ENCODE measurements at regions not wholly inside any gene's neighbourhood (a gene's known extent, or its start where the extent isn't known, plus 50 kb on each side); places are given as distances from the start of the nearest gene placed in this dataset.
"Not testable (repeated sequence)": the region's sequence is repeated elsewhere in the genome, so short reads cannot be mapped to it uniquely, and the experiment has no call there.

DNA sequence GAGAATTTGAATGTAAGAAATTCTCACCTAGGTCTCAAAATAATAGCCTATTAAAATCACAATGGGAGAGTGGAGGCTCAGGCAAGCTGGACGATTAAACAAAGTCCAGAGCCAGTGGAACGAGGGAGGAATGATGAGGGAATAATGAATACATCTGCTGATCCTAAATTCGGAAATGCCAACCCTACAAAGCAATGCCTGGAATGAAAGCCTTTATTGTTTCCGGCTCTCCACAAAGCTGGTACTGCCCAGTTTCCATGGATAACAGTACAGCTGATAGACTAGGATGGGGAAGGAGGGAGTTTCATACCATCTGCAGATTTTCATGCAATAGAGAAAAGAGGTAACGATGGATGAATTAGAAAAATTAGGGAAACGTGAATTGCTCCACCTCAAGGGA lies 356.1 kb downstream of the CBLN4 start:
- no peak for DNase-seq (ENCODE audit: low read depth)

GRCh38 chr20:55646851-55647250 lies 358.5 kb downstream of the CBLN4 start:
- no peak overlapping the region for H3K4me3 ChIP-seq (ENCODE audit: low read depth, low read length)
- TF ChIP-seq POLR2A (IDR thresholded peaks at IDR 0.05; ENCODE audit: extremely low read depth, insufficient read length) (no peak), MYC (IDR thresholded peaks at IDR 0.05; ENCODE audit: low read depth, low read length) (no peak), CTCF (IDR thresholded peaks at IDR 0.05; ENCODE audit: low read depth, low read length) (no peak)
- TF ChIP-seq, protein P1, sequence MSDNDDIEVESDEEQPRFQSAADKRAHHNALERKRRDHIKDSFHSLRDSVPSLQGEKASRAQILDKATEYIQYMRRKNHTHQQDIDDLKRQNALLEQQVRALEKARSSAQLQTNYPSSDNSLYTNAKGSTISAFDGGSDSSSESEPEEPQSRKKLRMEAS (IDR thresholded peaks at IDR 0.05; ENCODE audit: low read depth, low read length) = no peak
- DNase-seq (ENCODE audit: low read depth) = no peak

More for the DNA sequence above, 356.1 kb downstream of the CBLN4 start:
- no peak overlapping the region for H3K4me3 ChIP-seq (ENCODE audit: low read depth, low read length)
- TF ChIP-seq POLR2A (IDR thresholded peaks at IDR 0.05; ENCODE audit: extremely low read depth, insufficient read length) (no peak), MYC (IDR thresholded peaks at IDR 0.05; ENCODE audit: low read depth, low read length) (no peak), CTCF (IDR thresholded peaks at IDR 0.05; ENCODE audit: low read depth, low read length) (no peak)
- TF ChIP-seq, protein P1 (IDR thresholded peaks at IDR 0.05; ENCODE audit: low read depth, low read length) = no peak

DNA sequence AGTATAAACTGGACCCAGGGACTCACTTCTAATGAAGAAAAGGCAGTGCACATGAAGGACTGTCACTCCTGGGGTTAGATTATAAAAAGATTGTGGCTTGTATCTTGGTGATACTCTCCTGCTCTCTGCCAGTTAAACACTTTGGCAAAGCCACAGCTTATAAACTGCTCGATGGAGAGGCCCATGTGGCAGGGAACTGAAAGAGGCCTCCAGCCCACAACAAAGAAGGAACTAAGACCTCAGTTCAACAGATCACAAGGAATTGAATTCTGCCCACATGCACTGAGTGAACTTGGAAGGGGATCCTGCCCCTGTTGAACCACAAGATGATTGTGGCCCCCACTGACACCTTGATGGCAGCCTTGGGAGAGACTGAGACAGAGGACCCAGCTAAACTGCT lies 363.8 kb downstream of the CBLN4 start:
- TF ChIP-seq, protein P1 (IDR thresholded peaks at IDR 0.05; ENCODE audit: low read depth, low read length) = no peak
- TF ChIP-seq CTCF (IDR thresholded peaks at IDR 0.05; ENCODE audit: low read depth, low read length) (no peak), MYC (IDR thresholded peaks at IDR 0.05; ENCODE audit: low read depth, low read length) (no peak), POLR2A (IDR thresholded peaks at IDR 0.05; ENCODE audit: extremely low read depth, insufficient read length) (no peak)
- no peak for DNase-seq (ENCODE audit: low read depth)
- H3K4me3 ChIP-seq (ENCODE audit: low read depth, low read length) = no peak overlapping the region

DNA sequence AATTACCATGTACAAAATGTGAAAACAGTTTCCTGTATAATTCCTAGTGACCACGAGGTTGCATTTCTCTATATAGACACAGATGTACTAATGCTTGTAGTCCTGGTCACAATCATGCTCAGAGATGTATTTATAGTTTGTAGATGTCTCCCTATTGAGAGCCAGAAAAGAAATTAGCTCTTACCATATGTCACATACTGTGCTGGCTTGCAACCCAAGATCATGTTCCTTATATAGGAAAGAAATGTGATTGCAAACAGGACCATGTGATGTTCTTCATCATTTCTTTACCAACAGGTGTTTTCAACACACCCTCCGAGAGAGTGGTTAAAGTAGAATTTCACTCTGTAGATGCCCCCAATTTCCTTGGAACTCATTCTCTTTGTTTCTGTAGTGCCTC lies 369.4 kb downstream of the CBLN4 start:
- no peak overlapping the region for H3K4me3 ChIP-seq (ENCODE audit: low read depth, low read length)
- TF ChIP-seq POLR2A (IDR thresholded peaks at IDR 0.05; ENCODE audit: extremely low read depth, insufficient read length) (no peak), CTCF (IDR thresholded peaks at IDR 0.05; ENCODE audit: low read depth, low read length) (no peak), MYC (IDR thresholded peaks at IDR 0.05; ENCODE audit: low read depth, low read length) (no peak)
- TF ChIP-seq, protein P1 (IDR thresholded peaks at IDR 0.05; ENCODE audit: low read depth, low read length) = no peak
- no peak for DNase-seq (ENCODE audit: low read depth)

DNA sequence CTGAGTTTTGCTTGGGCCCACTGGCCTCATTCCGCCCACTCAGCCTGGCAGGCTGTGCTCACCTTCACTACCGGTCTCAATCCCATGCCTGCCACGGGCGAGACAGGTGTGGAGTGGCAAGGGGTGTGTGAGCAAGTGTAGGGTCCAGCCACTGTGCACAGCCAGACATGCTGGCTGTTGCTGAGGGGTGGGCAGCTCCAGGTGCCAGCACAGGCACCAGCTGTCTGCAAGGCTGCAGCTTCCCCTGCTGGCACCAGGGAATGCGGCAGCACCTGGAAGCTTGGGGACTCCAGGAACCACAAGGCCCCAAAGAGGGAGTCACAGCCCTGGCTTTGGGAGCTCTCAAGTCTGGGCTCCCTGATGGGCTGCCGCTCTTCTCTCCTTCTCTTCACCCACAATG lies 372.7 kb downstream of the CBLN4 start:
- no peak for DNase-seq (ENCODE audit: low read depth)
- TF ChIP-seq MYC (IDR thresholded peaks at IDR 0.05; ENCODE audit: low read depth, low read length) (no peak), POLR2A (IDR thresholded peaks at IDR 0.05; ENCODE audit: extremely low read depth, insufficient read length) (no peak)
- TF ChIP-seq, protein P1 (IDR thresholded peaks at IDR 0.05; ENCODE audit: low read depth, low read length) = no peak
- H3K4me3 ChIP-seq (ENCODE audit: low read depth, low read length) = no peak overlapping the region

DNA sequence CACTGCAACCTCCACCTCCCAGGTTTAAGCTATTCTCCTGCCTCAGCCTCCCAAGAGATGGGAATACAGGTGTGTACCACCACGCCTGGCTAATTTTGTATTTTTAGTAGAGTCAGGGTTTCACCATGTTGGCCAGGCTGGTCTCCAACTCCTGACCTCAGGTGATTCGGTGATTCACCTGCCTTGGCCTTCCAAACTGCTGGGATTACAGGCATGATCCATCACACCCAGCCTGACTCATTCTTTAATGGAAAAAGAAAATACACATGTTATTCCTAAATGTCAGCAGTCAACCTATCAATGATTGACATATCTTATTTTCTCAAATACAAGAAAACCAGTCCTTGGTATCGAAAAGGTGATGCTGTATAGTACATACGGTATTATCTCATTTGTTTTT lies 376.2 kb downstream of the CBLN4 start:
- H3K4me3 ChIP-seq (ENCODE audit: low read depth, low read length); DNase-seq (ENCODE audit: low read depth): not testable (repeated sequence)

DNA sequence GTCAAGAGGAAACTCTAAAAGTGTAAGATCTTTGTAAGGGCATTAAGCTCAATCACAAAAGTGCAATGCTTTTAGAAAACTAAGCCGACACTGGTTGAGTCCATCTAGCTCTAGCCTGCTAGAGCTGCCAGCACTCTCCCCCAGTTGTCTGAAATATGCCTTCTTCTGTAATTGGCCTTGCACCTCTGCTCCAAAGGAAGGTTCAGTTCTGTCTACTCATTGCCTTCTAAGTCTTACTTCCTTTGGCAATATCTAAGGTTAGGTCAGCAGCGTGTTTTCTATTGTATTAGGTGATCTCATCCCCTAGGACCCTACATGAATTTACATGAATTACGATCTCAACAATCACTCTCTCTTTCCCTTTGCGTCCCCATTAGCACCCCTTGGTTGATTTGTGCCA lies 378.6 kb downstream of the CBLN4 start:
- H3K4me3 ChIP-seq (ENCODE audit: low read depth, low read length) = no peak overlapping the region
- TF ChIP-seq, protein P1 (IDR thresholded peaks at IDR 0.05; ENCODE audit: low read depth, low read length) = no peak
- no peak for TF ChIP-seq MYC (IDR thresholded peaks at IDR 0.05; ENCODE audit: low read depth, low read length)
- no peak for TF ChIP-seq CTCF (IDR thresholded peaks at IDR 0.05; ENCODE audit: low read depth, low read length)
- TF ChIP-seq POLR2A (IDR thresholded peaks at IDR 0.05; ENCODE audit: extremely low read depth, insufficient read length) = no peak
- no peak for DNase-seq (ENCODE audit: low read depth)
